ENCODE measurements at regions not wholly inside any gene's neighbourhood (a gene's known extent, or its start where the extent isn't known, plus 50 kb on each side); places are given as distances from the start of the nearest gene placed in this dataset.
"Not testable (repeated sequence)": the region's sequence is repeated elsewhere in the genome, so short reads cannot be mapped to it uniquely, and the experiment has no call there.

GRCh38 chr17:71423871-71424546 lies 696.8 kb upstream of the SOX9 start:
- DNase-seq: no peak

- no peak for DNase-seq
Observed at GRCh38 chr17:71427801-71428200, 693.0 kb upstream of the SOX9 start.

GRCh38 chr17:71428897-71429296 lies 691.9 kb upstream of the SOX9 start:
- no peak for DNase-seq

- no peak for DNase-seq
Observed at GRCh38 chr17:71430281-71430680, 690.5 kb upstream of the SOX9 start.

- DNase-seq: no peak
Observed at GRCh38 chr17:71431146-71431545, 689.7 kb upstream of the SOX9 start.

GRCh38 chr17:71432378-71433315 lies 688.2 kb upstream of the SOX9 start:
- DNase-seq: no peak

GRCh38 chr17:71434716-71435115 lies 686.1 kb upstream of the SOX9 start:
- DNase-seq: no peak

- DNase-seq: no peak
Observed at GRCh38 chr17:71436479-71436878, 684.3 kb upstream of the SOX9 start.

GRCh38 chr17:71437166-71437565 lies 683.7 kb upstream of the SOX9 start:
- DNase-seq: no peak

GRCh38 chr17:71438631-71439146 lies 682.1 kb upstream of the SOX9 start:
- DNase-seq: no peak

GRCh38 chr17:71440513-71440912 lies 680.3 kb upstream of the SOX9 start:
- DNase-seq: no peak

- no peak for DNase-seq
Observed at GRCh38 chr17:71441098-71441497, 679.7 kb upstream of the SOX9 start.

GRCh38 chr17:71444078-71444477 lies 676.7 kb upstream of the SOX9 start:
- no peak for DNase-seq

GRCh38 chr17:71446645-71447437 lies 674.0 kb upstream of the SOX9 start:
- DNase-seq: no peak

- no peak for DNase-seq
Observed at GRCh38 chr17:71447644-71448043, 673.2 kb upstream of the SOX9 start.

GRCh38 chr17:71450657-71451056 lies 670.2 kb upstream of the SOX9 start:
- not testable (repeated sequence) for DNase-seq

- DNase-seq: no peak
Observed at GRCh38 chr17:71453876-71454422, 666.9 kb upstream of the SOX9 start.

- no peak for DNase-seq
Observed at GRCh38 chr17:71455219-71455618, 665.6 kb upstream of the SOX9 start.

GRCh38 chr17:71458322-71458721 lies 662.5 kb upstream of the SOX9 start:
- DNase-seq: no peak

- DNase-seq: no peak
Observed at GRCh38 chr17:71460943-71461342, 659.9 kb upstream of the SOX9 start.

GRCh38 chr17:71461498-71462169 lies 659.2 kb upstream of the SOX9 start:
- no peak for DNase-seq

- no peak for DNase-seq
Observed at GRCh38 chr17:71464241-71464640, 656.6 kb upstream of the SOX9 start.
